ENCODE measurements at regions not wholly inside any gene's neighbourhood (a gene's known extent, or its start where the extent isn't known, plus 50 kb on each side); places are given as distances from the start of the nearest gene placed in this dataset.

DNA sequence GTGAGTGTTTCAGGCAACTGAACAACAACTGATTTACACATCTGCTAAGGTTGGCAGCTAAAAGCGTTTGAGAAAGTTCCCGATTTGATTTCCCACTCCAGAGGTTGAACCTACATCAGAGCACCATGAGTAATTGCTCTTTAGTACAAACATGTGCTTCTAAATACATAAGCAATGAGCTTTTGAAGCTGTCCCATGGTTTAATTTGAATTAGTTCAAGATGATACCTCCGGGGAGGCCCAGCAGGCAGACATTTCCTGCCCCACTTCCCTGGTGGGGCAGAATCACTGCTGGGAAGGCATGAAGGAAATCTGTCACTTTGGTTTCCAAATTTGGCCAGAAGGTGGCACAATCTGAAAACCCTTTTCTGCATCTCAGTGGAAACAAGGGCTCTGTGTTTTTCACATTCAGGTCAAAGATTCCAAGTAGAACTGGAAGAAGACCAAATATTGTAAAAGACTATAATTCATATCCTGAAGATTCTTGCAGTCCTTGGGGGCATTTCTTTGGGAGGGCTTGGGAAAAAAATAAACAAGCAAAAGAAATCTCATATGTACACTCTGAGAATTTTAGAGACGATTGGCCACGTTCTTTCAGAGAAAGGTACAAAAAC lies 176.2 kb upstream of the FAM20A start:
- no peak overlapping the region for H3K4me3 ChIP-seq (ENCODE audit: low read depth, low read length)
- no peaks in the 10 kb centered on the region for H3K27me3 ChIP-seq
- no peaks in the 10 kb centered on the region; the same call in 1 of the 2 replicates for H3K4me1 ChIP-seq
- TF ChIP-seq, protein P1, sequence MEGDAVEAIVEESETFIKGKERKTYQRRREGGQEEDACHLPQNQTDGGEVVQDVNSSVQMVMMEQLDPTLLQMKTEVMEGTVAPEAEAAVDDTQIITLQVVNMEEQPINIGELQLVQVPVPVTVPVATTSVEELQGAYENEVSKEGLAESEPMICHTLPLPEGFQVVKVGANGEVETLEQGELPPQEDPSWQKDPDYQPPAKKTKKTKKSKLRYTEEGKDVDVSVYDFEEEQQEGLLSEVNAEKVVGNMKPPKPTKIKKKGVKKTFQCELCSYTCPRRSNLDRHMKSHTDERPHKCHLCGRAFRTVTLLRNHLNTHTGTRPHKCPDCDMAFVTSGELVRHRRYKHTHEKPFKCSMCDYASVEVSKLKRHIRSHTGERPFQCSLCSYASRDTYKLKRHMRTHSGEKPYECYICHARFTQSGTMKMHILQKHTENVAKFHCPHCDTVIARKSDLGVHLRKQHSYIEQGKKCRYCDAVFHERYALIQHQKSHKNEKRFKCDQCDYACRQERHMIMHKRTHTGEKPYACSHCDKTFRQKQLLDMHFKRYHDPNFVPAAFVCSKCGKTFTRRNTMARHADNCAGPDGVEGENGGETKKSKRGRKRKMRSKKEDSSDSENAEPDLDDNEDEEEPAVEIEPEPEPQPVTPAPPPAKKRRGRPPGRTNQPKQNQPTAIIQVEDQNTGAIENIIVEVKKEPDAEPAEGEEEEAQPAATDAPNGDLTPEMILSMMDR (IDR thresholded peaks at IDR 0.05; ENCODE audit: low read depth, low read length), result peak; percentile 73
- DNase-seq, result peak; percentile 40
- no peaks in the 10 kb centered on the region for H3K9me3 ChIP-seq
- H3K36me3 ChIP-seq, result no peaks in the 10 kb centered on the region

GRCh38 chr17:68776451-68776850 lies 175.3 kb upstream of the FAM20A start:
- H3K9me3 ChIP-seq, result no peaks in the 10 kb centered on the region
- no peaks in the 10 kb centered on the region for H3K36me3 ChIP-seq
- TF ChIP-seq, protein P1 (IDR thresholded peaks at IDR 0.05; ENCODE audit: low read depth, low read length), result no peak
- no peak overlapping the region for H3K4me3 ChIP-seq (ENCODE audit: low read depth, low read length)
- no peaks in the 10 kb centered on the region; the same call in 1 of the 2 replicates for H3K4me1 ChIP-seq
- no peaks in the 10 kb centered on the region for H3K27me3 ChIP-seq
- no peak for DNase-seq

DNA sequence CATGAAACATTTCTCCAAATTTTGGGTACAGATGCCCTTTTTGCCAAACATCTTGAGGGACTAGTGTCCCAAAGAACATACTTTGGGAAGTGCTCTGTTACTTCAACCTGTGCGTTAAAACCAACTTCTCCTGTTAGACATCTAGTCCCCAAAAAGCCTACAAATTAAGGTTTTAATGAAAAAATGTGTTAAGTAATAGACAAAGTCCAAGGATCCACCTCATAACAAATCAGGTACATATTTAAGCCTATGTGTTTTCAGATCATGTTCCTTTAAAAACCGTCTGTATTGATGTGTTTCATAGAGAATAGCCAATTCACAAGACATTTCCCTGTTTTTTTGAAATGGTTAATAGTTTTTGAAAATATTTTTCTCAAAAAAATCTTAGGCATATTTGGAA lies 174.8 kb upstream of the FAM20A start:
- TF ChIP-seq, protein P1 (IDR thresholded peaks at IDR 0.05; ENCODE audit: low read depth, low read length), result no peak
- no peak overlapping the region for H3K4me3 ChIP-seq (ENCODE audit: low read depth, low read length)
- H3K9me3 ChIP-seq, result no peaks in the 10 kb centered on the region
- H3K4me1 ChIP-seq, result no peaks in the 10 kb centered on the region; the same call in 1 of the 2 replicates
- no peak for DNase-seq
- H3K27me3 ChIP-seq, result no peaks in the 10 kb centered on the region
- H3K36me3 ChIP-seq, result no peaks in the 10 kb centered on the region

GRCh38 chr17:68775318-68775717 lies 174.2 kb upstream of the FAM20A start:
- Histone ChIP-seq H3K27me3 (no peaks in the 10 kb centered on the region), H3K4me1 (no peaks in the 10 kb centered on the region; the same call in 1 of the 2 replicates), H3K9me3 (no peaks in the 10 kb centered on the region), H3K36me3 (no peaks in the 10 kb centered on the region), H3K4me3 (ENCODE audit: low read depth, low read length) (no peak overlapping the region)
- no peak for DNase-seq
- TF ChIP-seq, protein P1 (IDR thresholded peaks at IDR 0.05; ENCODE audit: low read depth, low read length), result no peak

DNA sequence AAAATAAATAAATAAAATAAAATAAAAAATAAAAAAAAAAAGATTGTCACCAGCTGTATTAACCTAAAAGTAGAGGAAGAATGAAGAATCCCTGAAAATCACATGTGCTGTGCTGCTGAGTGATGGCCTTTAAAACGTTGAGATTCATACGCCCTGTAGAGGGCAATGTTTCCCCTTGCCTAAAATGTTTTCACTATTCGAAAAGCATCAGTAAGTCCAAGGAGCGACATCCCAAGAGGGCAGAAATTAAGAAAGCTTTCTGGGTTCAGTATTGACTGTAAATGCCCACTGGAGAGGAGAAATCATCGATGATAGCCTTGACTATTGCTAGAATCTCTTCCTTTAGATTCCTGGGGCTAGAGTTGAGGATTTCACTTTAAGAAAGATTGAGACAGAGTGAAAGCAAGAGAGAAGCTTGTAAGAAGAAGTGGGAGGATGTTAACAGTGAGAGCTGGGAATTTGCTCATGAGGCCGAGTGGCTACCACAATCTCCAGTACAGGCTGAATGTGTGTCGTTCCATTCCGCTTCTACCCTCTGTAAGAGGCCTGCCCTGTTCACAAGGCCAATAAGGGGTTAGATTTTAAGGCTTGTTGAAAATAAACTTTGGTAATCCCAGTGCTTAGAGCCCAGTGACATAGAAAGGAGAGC lies 170.8 kb upstream of the FAM20A start:
- no peaks in the 10 kb centered on the region for H3K36me3 ChIP-seq
- no peak overlapping the region for H3K4me3 ChIP-seq (ENCODE audit: low read depth, low read length)

More for the DNA sequence above, 170.8 kb upstream of the FAM20A start:
- TF ChIP-seq, protein P1 (IDR thresholded peaks at IDR 0.05; ENCODE audit: low read depth, low read length), result peak; percentile 75
- Histone ChIP-seq H3K9me3 (no peaks in the 10 kb centered on the region), H3K27me3 (no peaks in the 10 kb centered on the region), H3K4me1 (no peaks in the 10 kb centered on the region; the same call in 1 of the 2 replicates)
- no peak for DNase-seq
